Transverse colon (tissue), 4 donors: ENCODE measurements at regions not wholly inside any gene's neighbourhood (a gene's known extent, or its start where the extent isn't known, plus 50 kb on each side); places are given as distances from the start of the nearest gene placed in this dataset.

Experiments used
- DNase-seq: peaks from one replicate; pipeline ENCODE4 v3.0.0-alpha.2; 2019
- H3K27ac ChIP-seq, 4 donors: fragments of 200-600 bp; sonication (generic); 2 replicates each; pipeline ENCODE4 v1.5.1; 2016 to 2018; ENCODE audit warnings: inconsistent platforms in 4 of 4
- H3K27me3 ChIP-seq: fragments of 200-600 bp; sonication (generic); 2 replicates; pipeline ENCODE4 v1.5.1; 2017; ENCODE audit warnings: inconsistent platforms
- H3K36me3 ChIP-seq, 4 donors: fragments of 200-600 bp; sonication (generic); 2 replicates each; pipeline ENCODE4 v1.5.1; 2017 to 2019; ENCODE audit warnings: inconsistent platforms in 4 of 4
- H3K4me1 ChIP-seq, 4 donors: fragments of 200-600 bp; sonication (generic); 2 replicates each; pipeline ENCODE4 v1.5.1; 2017 to 2020; ENCODE audit warnings: inconsistent platforms in 4 of 4
- H3K4me3 ChIP-seq, 4 donors: fragments of 200-600 bp; sonication (generic); 1 replicate in 1 of 4; 2 replicates in 3 of 4; pipeline versions ENCODE4 v1.5.1 to v1.6.1; 2017 to 2019; ENCODE audit warnings: inconsistent platforms in 4 of 4
- H3K9me3 ChIP-seq, 2 donors: fragments of 200-600 bp; sonication (generic); 2 replicates each; pipeline ENCODE4 v1.5.1; 2017 to 2019; ENCODE audit warnings: inconsistent platforms in 2 of 2
- EP300 ChIP-seq: sonication (generic); formaldehyde crosslinking; IDR thresholded peaks from one replicate; pipeline ENCODE4 v1.6.1; 2017; ENCODE audit warnings: antibody characterized with exemption, low read depth
- POLR2A ChIP-seq: fragments of 450-650 bp; IDR thresholded peaks from one replicate; pipeline ENCODE4 v1.6.1; 2016; ENCODE audit warnings: antibody characterized with exemption, mild to moderate bottlenecking, moderate library complexity
- POLR2AphosphoS5 ChIP-seq, 3 donors: sonication (generic); formaldehyde crosslinking; IDR thresholded peaks; one replicate each; pipeline ENCODE4 v1.6.1; 2016; ENCODE audit warnings: antibody characterized with exemption in 3 of 3
- WGBS, 2 donors: methylation state at CpG; one replicate each; pipeline ENCODE4 v1.1.5; 2018; ENCODE audit warnings: low coverage in 1 of 2; 5-methylcytosine and 5-hydroxymethylcytosine counted together
- in situ Hi-C, 4 donors: fragments of 200-750 bp; cut with MboI; loops; one replicate each; pipeline versions ENCODE4 v1.15.0 to v1.15.1; 2017; ENCODE audit warnings: low sequenced_read_pairs in 3 of 4, low pct_ligation_motif_present in 1 of 4, low pct_unique_long_range_greater_than_20kb in 1 of 4
- intact Hi-C: fragments of 100-400 bp; cut with DNase I; formaldehyde crosslinking; loops from one replicate; pipeline ENCODE4 v1.15.1; 2023; ENCODE audit warnings: low total_unique reads
- TF ChIP-seq, protein P1 (sequence below), 5 experiments: fragments of 200-600 bp in 3 of 5; fragments of 450-650 bp in 2 of 5; sonication (generic) in 3 of 5; IDR thresholded peaks; 1 replicate in 2 of 5; 2 replicates in 3 of 5; pipeline ENCODE4 v1.5.1; 2016 to 2017; ENCODE audit warnings: antibody characterized with exemption in 5 of 5, inconsistent platforms in 3 of 5, mild to moderate bottlenecking in 2 of 5, moderate library complexity in 1 of 5

DNA sequence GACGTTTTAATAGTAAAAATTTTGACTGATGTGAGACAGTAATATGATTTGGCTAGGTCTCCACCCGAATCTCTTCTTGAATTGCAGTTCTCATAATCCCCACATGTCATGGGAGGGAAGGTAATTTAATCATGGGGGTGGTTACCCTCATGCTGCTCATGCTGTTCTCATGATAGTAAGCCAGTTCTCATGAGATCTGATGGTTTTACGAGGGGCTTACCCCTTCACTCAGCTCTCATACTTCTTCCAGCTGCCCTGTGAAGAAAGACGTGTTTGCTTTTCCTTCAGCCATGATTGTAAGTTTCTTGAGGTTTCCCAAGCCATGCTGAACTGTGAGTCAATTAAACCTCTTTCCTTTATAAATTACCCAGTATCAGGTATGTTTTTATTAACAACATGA lies 327.0 kb upstream of the CDH7 start:
- H3K9me3 ChIP-seq, result no peaks in the 10 kb centered on the region
- no peak overlapping the region for H3K27ac ChIP-seq
- H3K27me3 ChIP-seq, result no peaks in the 10 kb centered on the region
- no peak for DNase-seq
- in situ Hi-C loops (no loop called here), intact Hi-C loops (no loop called here)
- H3K4me1 ChIP-seq, result no peaks in the 10 kb centered on the region
- no peak overlapping the region for H3K4me3 ChIP-seq
- no peak for TF ChIP-seq POLR2A
- TF ChIP-seq, protein P1, sequence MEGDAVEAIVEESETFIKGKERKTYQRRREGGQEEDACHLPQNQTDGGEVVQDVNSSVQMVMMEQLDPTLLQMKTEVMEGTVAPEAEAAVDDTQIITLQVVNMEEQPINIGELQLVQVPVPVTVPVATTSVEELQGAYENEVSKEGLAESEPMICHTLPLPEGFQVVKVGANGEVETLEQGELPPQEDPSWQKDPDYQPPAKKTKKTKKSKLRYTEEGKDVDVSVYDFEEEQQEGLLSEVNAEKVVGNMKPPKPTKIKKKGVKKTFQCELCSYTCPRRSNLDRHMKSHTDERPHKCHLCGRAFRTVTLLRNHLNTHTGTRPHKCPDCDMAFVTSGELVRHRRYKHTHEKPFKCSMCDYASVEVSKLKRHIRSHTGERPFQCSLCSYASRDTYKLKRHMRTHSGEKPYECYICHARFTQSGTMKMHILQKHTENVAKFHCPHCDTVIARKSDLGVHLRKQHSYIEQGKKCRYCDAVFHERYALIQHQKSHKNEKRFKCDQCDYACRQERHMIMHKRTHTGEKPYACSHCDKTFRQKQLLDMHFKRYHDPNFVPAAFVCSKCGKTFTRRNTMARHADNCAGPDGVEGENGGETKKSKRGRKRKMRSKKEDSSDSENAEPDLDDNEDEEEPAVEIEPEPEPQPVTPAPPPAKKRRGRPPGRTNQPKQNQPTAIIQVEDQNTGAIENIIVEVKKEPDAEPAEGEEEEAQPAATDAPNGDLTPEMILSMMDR (IDR thresholded peaks at IDR 0.05), result no peak
- TF ChIP-seq EP300, result no peak
- no peak for TF ChIP-seq POLR2AphosphoS5 (IDR thresholded peaks at IDR 0.05)
- 34 to 51% methylated on average over 4 of the region's 4 CpGs for WGBS, 2 donors
- H3K36me3 ChIP-seq, result no peaks in the 10 kb centered on the region

DNA sequence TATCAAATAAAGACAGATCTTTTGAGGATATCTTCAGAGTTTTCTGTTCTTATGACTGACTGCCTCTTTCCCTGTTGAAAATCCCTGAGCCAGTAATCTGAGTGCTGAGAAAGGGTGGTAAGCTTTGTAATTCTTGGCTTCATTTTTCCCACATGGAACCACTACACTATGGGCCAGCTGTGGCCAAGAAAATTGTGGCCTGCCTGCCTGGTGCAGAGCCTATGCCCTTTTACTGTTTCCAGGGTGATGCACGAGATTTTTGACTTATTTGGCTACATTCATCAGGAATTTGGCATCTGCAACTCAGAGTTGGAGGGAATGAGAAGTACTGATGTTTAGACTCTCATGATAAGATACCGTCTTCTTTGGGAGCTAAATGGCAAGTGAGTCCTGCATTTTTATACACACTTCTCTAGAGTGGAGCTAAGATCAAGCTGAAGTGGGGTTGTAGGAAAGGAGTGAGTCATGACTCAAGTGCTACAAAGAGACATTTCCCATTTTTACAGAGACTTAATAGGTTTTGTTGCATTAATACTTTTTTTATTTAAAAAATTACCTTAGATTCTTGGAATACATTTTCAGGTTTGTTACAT lies 328.2 kb upstream of the CDH7 start:
- no peak overlapping the region for H3K4me3 ChIP-seq
- TF ChIP-seq POLR2A (no peak), POLR2AphosphoS5 (IDR thresholded peaks at IDR 0.05) (no peak), EP300 (no peak)
- TF ChIP-seq, protein P1 (IDR thresholded peaks at IDR 0.05), result no peak
- no peaks in the 10 kb centered on the region for H3K27me3 ChIP-seq
- DNase-seq, result no peak
- no peaks in the 10 kb centered on the region for H3K9me3 ChIP-seq
- H3K27ac ChIP-seq, result no peak overlapping the region
- intact Hi-C loops (no loop called here), in situ Hi-C loops (no loop called here)
- 43 to 55% methylated on average over 2 of the region's 2 CpGs for WGBS, 2 donors
- no peaks in the 10 kb centered on the region for H3K4me1 ChIP-seq
- H3K36me3 ChIP-seq, result no peaks in the 10 kb centered on the region

DNA sequence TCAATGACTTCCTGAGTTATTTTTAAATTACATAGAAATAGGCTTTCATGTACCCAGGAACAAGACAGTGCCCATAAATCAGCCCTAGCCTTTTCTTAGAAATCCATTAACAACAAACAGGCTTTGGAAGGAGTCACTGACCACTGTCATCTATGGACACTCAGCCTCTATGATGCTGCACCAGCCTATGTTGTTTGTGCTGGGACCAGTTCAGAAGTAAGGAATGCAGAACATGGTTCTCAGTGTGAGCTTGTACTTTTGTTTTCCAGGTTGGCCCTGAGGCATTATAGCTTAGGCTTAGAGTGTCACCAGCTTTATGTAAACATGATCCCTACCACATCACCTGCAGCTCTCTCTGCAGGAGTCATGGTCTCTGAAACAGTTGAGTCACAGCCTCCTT lies 335.7 kb upstream of the CDH7 start:
- H3K9me3 ChIP-seq, result peaks cover 0 to 3% of the 10 kb centered on the region in 2 donors
- no peak for DNase-seq
- no peak overlapping the region for H3K4me3 ChIP-seq
- H3K36me3 ChIP-seq, result no peaks in the 10 kb centered on the region
- H3K27me3 ChIP-seq, result no peaks in the 10 kb centered on the region
- no peak overlapping the region for H3K27ac ChIP-seq
- intact Hi-C loops, result no loop called here
- H3K4me1 ChIP-seq, result no peaks in the 10 kb centered on the region
- no peak for TF ChIP-seq EP300
- TF ChIP-seq POLR2A, result no peak
- TF ChIP-seq, protein P1 (IDR thresholded peaks at IDR 0.05), result no peak
- no peak for TF ChIP-seq POLR2AphosphoS5 (IDR thresholded peaks at IDR 0.05)
- in situ Hi-C loops, result no loop called here

DNA sequence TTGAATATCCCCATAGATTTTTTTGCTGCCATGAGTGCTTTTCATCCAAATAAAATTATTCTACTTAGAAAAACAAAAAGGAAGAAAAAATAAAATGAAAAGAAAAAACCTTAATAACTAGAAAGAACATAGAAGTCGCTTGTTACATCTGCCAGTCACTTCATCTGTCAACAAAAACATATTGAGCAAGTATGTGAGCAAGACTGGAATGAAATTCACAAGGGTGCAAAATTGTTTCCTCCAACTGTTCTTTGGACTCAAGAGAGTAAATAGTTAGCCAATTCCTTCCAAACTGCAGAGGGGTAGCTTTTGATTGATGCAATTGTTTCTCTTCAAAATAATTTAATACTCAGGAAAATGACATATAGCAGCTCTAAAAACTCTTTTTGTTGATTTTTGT lies 336.3 kb upstream of the CDH7 start:
- no peaks in the 10 kb centered on the region for H3K27me3 ChIP-seq
- 17 to 39% methylated on average over 1 of the region's 1 CpG for WGBS, 2 donors

More for the DNA sequence above, 336.3 kb upstream of the CDH7 start:
- TF ChIP-seq POLR2AphosphoS5 (IDR thresholded peaks at IDR 0.05) (no peak), EP300 (no peak), POLR2A (no peak)
- TF ChIP-seq, protein P1 (IDR thresholded peaks at IDR 0.05), result no peak
- intact Hi-C loops, result no loop called here
- no peaks in the 10 kb centered on the region for H3K36me3 ChIP-seq
- in situ Hi-C loops, result no loop called here
- DNase-seq, result no peak
- H3K27ac ChIP-seq, result no peak overlapping the region
- H3K4me3 ChIP-seq, result no peak overlapping the region
- H3K4me1 ChIP-seq, result no peaks in the 10 kb centered on the region
- H3K9me3 ChIP-seq, result peaks cover 0 to 3% of the 10 kb centered on the region in 2 donors
